ENCODE measurements at regions not wholly inside any gene's neighbourhood (a gene's known extent, or its start where the extent isn't known, plus 50 kb on each side); places are given as distances from the start of the nearest gene placed in this dataset.

- TF ChIP-seq CTCF (IDR thresholded peaks at IDR 0.05), result no peak
- no peak for TF ChIP-seq POLR2A (IDR thresholded peaks at IDR 0.05)
Observed at GRCh38 chr16:35180970-35181369, 1721.6 kb downstream of the TP53TG3F start.

All from adrenal gland (tissue), 5 donors.